Brain microvascular endothelial cell (primary cell): ENCODE measurements at regions not wholly inside any gene's neighbourhood (a gene's known extent, or its start where the extent isn't known, plus 50 kb on each side); places are given as distances from the start of the nearest gene placed in this dataset.

Source experiments
- DNase-seq: peaks from one replicate; pipeline ENCODE4 v3.0.0-alpha.2; 2020
- H3K27ac ChIP-seq: fragments of 250-450 bp; sonication (Bioruptor Pico); 2 replicates; pipeline ENCODE4 v1.5.1; 2020; ENCODE audit warnings: mild to moderate bottlenecking, moderate library complexity
- H3K27me3 ChIP-seq: fragments of 250-450 bp; sonication (Bioruptor Pico); replicated peaks from 2 replicates; pipeline ENCODE4 v1.5.1; 2020; ENCODE audit warnings: mild to moderate bottlenecking
- H3K36me3 ChIP-seq: fragments of 250-450 bp; sonication (Bioruptor Pico); replicated peaks from 2 replicates; pipeline ENCODE4 v1.5.1; 2020; ENCODE audit warnings: mild to moderate bottlenecking
- H3K4me3 ChIP-seq: 2 replicates; pipeline ENCODE4 v1.5.1; 2011; ENCODE audit warnings: low read depth, mild to moderate bottlenecking, control low read depth, low read length, moderate library complexity
- in situ Hi-C: cut with HindIII; loops from 2 replicates; pipeline ENCODE4 v1.10.0; 2017; ENCODE audit warnings: low sequenced_read_pairs, low pct_ligation_motif_present
- TF ChIP-seq, protein P1 (sequence below): IDR thresholded peaks from 2 replicates; pipeline ENCODE4 v1.5.1; 2011; ENCODE audit warnings: low read depth, mild to moderate bottlenecking, moderate library complexity, low read length, control low read depth, inconsistent platforms; ENCODE audit errors: missing control alignments

DNA sequence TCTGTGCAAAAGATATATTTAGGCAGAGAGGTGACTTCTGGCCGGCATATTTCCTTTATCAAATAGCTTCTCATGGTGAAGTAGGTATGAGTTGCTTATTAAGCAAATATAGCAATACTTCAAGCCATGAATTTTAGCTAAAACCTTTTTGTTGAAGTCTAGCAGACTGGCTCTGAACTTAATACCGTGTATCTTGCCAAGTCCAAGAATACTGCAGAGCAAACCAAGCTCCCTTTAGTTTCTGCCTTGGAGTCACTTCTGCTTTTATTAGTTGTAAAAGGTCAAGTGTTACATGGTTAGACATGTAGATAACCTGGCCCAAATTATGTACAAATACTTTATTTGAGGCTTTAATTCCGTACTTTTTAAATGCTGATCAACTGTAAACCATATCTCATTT, 627.6 kb upstream of the PKDCC start:
- Histone ChIP-seq H3K36me3 (no peaks in the 10 kb centered on the region), H3K4me3 (no peak overlapping the region), H3K27ac (no peak overlapping the region), H3K27me3 (no peaks in the 10 kb centered on the region)
- no peak for DNase-seq
- in situ Hi-C loops = no loop called here
- TF ChIP-seq, protein P1, sequence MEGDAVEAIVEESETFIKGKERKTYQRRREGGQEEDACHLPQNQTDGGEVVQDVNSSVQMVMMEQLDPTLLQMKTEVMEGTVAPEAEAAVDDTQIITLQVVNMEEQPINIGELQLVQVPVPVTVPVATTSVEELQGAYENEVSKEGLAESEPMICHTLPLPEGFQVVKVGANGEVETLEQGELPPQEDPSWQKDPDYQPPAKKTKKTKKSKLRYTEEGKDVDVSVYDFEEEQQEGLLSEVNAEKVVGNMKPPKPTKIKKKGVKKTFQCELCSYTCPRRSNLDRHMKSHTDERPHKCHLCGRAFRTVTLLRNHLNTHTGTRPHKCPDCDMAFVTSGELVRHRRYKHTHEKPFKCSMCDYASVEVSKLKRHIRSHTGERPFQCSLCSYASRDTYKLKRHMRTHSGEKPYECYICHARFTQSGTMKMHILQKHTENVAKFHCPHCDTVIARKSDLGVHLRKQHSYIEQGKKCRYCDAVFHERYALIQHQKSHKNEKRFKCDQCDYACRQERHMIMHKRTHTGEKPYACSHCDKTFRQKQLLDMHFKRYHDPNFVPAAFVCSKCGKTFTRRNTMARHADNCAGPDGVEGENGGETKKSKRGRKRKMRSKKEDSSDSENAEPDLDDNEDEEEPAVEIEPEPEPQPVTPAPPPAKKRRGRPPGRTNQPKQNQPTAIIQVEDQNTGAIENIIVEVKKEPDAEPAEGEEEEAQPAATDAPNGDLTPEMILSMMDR = no peak

DNA sequence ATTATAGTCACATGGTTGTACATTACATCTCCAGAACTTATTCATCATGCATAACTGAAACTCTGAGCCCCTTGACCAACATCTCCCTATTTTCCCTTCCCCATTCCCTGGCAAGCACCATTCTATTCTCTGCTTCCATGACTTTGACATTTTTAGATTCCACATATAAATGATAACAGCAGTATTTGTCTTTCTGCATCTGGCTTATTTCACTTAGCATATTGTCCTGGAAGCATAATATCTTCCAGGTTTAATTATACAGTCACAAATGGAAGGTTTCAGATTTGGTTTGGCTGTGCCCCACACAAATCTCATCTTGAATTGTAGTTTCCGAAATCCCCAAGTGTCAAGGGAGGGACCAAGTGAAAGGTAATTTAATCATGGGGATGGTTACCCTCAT, 626.9 kb upstream of the PKDCC start:
- no peak overlapping the region for H3K4me3 ChIP-seq
- in situ Hi-C loops = no loop called here
- TF ChIP-seq, protein P1 = no peak
- no peaks in the 10 kb centered on the region for H3K36me3 ChIP-seq
- no peaks in the 10 kb centered on the region for H3K27me3 ChIP-seq
- no peak overlapping the region for H3K27ac ChIP-seq
- DNase-seq = no peak

DNA sequence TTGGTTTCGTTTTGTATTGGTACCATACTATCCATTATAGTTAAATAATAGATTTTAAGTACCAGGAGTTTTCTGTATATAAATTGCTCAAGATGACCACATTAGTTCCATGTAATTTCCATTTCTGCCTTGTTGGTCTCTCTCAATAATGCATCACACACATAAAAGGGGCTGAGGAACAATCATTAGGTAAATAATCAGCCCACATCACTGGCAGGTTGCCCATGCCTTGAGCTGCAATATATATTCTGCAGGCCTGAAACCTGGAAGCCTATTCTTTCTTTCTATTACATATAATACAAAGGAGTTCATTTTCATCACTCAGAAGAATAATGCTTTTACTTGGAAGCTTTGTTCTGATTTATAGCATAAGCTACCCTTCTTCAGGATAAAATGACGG, 616.1 kb upstream of the PKDCC start:
- TF ChIP-seq, protein P1 = no peak
- in situ Hi-C loops = no loop called here
- no peaks in the 10 kb centered on the region for H3K27me3 ChIP-seq
- no peaks in the 10 kb centered on the region for H3K36me3 ChIP-seq
- no peak overlapping the region for H3K4me3 ChIP-seq
- no peak overlapping the region for H3K27ac ChIP-seq
- DNase-seq = no peak

DNA sequence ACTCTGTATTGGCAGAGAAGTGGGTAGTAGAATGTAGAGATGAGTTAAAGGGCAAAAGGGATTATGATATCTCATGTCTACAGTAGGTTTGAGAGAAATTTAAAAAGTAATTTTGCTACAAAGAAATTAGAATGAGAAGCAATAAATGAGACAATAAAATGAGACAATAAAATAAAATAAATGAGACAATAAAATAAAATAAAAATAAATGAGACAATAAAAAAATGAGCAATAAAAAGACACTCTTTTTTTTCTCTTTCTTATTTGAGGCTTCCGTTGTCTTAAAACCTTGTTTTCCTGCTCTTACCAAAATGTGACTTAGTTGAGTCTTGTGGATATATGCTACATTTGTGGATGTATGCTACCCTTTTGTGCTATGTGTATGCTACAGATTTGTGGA, 615.4 kb upstream of the PKDCC start:
- Histone ChIP-seq H3K36me3 (no peaks in the 10 kb centered on the region), H3K27me3 (no peaks in the 10 kb centered on the region), H3K4me3 (no peak overlapping the region), H3K27ac (no peak overlapping the region)
- TF ChIP-seq, protein P1 = no peak
- DNase-seq = no peak
- in situ Hi-C loops = no loop called here

DNA sequence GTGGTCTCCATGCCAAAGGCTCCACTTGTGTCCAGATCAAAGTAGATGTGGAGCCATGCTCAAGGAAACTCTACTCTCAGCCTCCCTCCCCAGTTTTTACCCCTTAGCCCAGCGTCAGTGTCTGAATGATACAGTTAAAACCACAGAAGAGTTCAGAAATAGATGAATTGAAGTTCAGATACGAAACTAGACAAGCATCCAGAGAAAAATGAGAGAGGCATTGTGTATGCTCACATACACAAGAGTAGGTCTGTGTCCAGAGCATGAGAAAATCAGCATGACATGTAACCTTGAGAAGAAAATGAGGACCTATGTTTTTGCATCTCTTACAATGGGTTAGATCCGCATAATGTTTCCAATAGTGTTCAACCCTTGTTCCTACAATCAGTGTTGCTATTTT, 612.8 kb upstream of the PKDCC start:
- no peaks in the 10 kb centered on the region for H3K27me3 ChIP-seq
- TF ChIP-seq, protein P1 = no peak
- H3K36me3 ChIP-seq = no peaks in the 10 kb centered on the region
- H3K4me3 ChIP-seq = no peak overlapping the region
- H3K27ac ChIP-seq = no peak overlapping the region
- in situ Hi-C loops = no loop called here
- no peak for DNase-seq

DNA sequence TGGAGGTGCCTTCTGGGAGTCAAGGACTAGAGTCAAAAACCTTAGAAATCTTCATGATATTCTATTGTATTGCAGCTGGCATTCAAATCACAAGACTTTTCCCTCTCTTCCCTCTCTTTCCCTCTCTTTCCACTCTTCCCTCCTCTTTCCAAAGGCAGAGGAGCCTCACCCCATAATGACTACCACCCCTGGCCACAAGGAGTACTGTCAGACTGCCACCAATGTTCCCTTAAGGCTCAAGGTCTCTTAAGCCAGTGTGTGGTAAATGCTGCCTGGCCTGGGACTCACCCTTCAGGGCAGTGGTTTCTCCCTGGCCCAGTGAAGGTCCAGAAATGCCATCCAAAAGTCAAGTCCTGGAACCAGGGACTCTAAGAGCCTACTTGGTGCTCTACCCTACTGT, 605.9 kb upstream of the PKDCC start:
- TF ChIP-seq, protein P1 = no peak
- Histone ChIP-seq H3K27me3 (no peaks in the 10 kb centered on the region), H3K27ac (no peak overlapping the region), H3K36me3 (no peaks in the 10 kb centered on the region), H3K4me3 (no peak overlapping the region)
- in situ Hi-C loops = no loop called here
- no peak for DNase-seq
